PFSK-1 (cell line): ENCODE measurements at regions not wholly inside any gene's neighbourhood (a gene's known extent, or its start where the extent isn't known, plus 50 kb on each side); places are given as distances from the start of the nearest gene placed in this dataset.
A peak's percentile ranks its signal among the peaks of the same experiment; 100 is the strongest.

Experiments
- FOXP2 ChIP-seq: optimal IDR thresholded peaks from 2 replicates; pipeline ENCODE3; 2011; ENCODE audit warnings: borderline replicate concordance, control low read depth, inconsistent platforms; ENCODE audit not compliant: insufficient read depth; ENCODE audit errors: extremely low read length, extremely low read depth
- POLR2AphosphoS5 ChIP-seq: IDR thresholded peaks from 2 replicates; pipeline ENCODE4 v1.6.1; 2012; ENCODE audit warnings: low read depth, mild to moderate bottlenecking, control low read depth, low read length, moderate library complexity
- SIN3A ChIP-seq: IDR thresholded peaks from 2 replicates; pipeline ENCODE4 v1.6.1; 2012; ENCODE audit warnings: mild to moderate bottlenecking, low read length, moderate library complexity, borderline replicate concordance; ENCODE audit not compliant: insufficient read depth
- TAF1 ChIP-seq: IDR thresholded peaks from 2 replicates; pipeline ENCODE4 v1.6.1; 2012; ENCODE audit warnings: low read length, control low read depth, borderline replicate concordance; ENCODE audit not compliant: insufficient read depth
- TF ChIP-seq, protein P1 (sequence below), 2 experiments: IDR thresholded peaks; 2 replicates each; pipeline versions ENCODE4 v1.6.1 to v1.8.0; 2011 to 2012; ENCODE audit warnings: low read depth in 2 of 2, low read length in 2 of 2, control low read depth in 1 of 2, inconsistent platforms in 1 of 2, mild to moderate bottlenecking in 1 of 2, moderate library complexity in 1 of 2; ENCODE audit not compliant: insufficient read depth in 1 of 2

DNA sequence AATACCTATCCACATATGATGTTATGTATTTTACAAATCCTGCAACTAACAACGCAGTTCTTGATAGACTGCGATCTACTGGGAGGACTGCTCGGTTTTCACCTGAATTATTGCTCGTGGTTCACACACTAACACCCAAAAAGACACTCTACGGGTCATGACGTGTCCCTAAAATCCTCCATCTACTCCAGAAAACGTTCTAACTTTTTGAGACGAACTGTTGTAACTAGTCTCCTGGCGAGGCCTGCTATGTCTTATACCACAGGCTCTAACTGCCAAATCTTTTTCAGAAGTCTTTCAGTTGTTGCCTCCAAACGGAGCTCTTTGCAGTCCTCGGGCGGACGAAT, 108.2 kb downstream of the KCNRG start:
- TF ChIP-seq, protein P1, sequence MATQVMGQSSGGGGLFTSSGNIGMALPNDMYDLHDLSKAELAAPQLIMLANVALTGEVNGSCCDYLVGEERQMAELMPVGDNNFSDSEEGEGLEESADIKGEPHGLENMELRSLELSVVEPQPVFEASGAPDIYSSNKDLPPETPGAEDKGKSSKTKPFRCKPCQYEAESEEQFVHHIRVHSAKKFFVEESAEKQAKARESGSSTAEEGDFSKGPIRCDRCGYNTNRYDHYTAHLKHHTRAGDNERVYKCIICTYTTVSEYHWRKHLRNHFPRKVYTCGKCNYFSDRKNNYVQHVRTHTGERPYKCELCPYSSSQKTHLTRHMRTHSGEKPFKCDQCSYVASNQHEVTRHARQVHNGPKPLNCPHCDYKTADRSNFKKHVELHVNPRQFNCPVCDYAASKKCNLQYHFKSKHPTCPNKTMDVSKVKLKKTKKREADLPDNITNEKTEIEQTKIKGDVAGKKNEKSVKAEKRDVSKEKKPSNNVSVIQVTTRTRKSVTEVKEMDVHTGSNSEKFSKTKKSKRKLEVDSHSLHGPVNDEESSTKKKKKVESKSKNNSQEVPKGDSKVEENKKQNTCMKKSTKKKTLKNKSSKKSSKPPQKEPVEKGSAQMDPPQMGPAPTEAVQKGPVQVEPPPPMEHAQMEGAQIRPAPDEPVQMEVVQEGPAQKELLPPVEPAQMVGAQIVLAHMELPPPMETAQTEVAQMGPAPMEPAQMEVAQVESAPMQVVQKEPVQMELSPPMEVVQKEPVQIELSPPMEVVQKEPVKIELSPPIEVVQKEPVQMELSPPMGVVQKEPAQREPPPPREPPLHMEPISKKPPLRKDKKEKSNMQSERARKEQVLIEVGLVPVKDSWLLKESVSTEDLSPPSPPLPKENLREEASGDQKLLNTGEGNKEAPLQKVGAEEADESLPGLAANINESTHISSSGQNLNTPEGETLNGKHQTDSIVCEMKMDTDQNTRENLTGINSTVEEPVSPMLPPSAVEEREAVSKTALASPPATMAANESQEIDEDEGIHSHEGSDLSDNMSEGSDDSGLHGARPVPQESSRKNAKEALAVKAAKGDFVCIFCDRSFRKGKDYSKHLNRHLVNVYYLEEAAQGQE (IDR thresholded peaks at IDR 0.05; ENCODE audit: insufficient read depth in 1 of 2, low read depth in 2 of 2, low read length in 2 of 2): no peak
- TF ChIP-seq FOXP2 (no peak), POLR2AphosphoS5 (no peak)

DNA sequence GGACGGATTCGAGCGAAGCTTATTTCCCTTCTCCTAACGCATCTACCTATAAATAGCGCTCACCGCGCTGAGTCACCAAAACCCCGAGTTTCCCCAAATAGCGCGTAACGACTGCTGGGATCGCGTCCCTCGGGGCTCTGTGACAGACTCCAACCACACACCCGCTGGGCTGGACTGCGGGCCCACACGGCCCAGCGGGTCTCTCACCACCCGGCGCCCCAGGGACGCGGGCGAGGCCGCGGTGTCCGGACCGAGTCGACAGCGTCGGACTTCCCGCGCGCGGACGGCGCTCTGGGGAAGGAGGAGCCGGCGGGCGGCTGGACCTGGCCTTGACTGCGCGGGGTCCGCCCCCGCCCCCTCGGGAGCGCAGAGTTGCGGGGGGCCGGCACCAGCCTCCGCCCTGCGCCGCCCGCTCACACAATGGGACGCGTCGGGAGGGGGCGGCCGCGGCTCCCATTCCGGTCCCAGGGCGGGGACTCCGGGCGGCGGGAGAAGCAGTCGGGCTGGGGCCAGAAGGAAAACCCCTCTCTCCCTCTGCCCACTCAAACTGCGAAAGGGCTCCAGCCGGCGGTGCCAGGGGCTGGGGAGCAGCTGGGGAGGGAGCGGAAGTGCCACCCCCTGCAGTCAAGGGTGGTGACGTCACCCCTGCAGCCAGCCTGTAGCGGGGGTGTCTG, 108.8 kb downstream of the KCNRG start:
- no peak for TF ChIP-seq SIN3A
- TF ChIP-seq POLR2AphosphoS5: peak; percentile 62; the same call in 1 of the 2 replicates

DNA sequence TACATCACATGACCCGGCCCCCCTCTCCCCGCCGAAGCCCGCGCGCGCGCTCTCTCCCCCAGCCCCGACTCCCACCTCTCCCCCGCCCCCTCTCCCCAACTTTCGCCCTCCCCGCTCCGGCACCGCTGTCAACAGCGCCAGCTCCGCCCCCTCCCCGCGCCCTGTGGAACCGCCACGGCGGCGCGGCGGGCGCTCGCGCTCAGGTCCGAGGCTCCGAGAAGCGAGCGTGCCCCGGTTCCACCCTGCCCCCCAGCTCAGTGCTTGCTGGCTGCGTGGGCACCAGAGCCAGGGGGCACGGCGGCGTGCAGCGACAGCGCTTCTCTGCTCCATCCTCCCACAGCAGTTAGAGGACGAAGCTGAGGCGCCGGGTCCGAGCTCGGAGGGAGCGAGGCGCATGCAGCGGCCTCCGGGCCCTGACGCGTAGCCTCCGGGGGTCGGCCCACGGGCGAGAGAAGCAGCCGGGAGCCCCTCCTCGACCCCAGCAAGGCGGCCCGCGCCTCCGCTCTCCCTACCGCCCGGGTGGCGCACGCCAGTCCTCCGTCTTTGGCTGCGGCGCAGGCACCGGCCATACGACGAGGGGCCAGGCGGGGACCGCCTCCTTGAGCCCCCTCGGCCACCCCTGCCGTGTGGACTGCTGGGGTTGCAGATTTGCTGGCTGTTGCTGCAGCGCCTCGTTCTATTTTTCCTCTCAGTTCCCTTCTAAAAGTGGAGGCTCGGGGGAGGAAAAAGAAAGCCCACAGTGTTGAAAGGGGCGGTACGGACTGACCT, 109.5 kb downstream of the KCNRG start:
- no peak for TF ChIP-seq TAF1
- no peak; the same call in 1 of the 2 replicates for TF ChIP-seq POLR2AphosphoS5
- TF ChIP-seq FOXP2: no peak
- no peak for TF ChIP-seq SIN3A
- TF ChIP-seq, protein P1 (IDR thresholded peaks at IDR 0.05; ENCODE audit: insufficient read depth in 1 of 2, low read depth in 2 of 2, low read length in 2 of 2): no peak

DNA sequence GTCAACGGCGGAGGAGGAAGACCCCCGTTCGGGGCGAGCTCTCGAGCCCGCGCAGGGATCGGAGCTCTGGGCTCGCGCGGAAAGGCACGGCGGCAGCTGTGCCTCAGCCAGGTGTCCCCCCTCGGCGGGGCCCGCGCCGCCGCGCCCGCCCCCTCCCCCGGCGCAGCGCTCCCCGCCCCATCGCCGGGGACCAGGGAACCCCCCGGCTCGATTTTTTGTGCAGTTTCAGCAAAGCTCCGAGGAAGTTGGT, 110.0 kb downstream of the KCNRG start:
- TF ChIP-seq, protein P1 (IDR thresholded peaks at IDR 0.05; ENCODE audit: insufficient read depth in 1 of 2, low read depth in 2 of 2, low read length in 2 of 2): no peak
- no peak for TF ChIP-seq FOXP2
- no peak; the same call in 1 of the 2 replicates for TF ChIP-seq TAF1
- TF ChIP-seq SIN3A: no peak
- peak; percentile 17; the same call in 1 of the 2 replicates for TF ChIP-seq POLR2AphosphoS5

DNA sequence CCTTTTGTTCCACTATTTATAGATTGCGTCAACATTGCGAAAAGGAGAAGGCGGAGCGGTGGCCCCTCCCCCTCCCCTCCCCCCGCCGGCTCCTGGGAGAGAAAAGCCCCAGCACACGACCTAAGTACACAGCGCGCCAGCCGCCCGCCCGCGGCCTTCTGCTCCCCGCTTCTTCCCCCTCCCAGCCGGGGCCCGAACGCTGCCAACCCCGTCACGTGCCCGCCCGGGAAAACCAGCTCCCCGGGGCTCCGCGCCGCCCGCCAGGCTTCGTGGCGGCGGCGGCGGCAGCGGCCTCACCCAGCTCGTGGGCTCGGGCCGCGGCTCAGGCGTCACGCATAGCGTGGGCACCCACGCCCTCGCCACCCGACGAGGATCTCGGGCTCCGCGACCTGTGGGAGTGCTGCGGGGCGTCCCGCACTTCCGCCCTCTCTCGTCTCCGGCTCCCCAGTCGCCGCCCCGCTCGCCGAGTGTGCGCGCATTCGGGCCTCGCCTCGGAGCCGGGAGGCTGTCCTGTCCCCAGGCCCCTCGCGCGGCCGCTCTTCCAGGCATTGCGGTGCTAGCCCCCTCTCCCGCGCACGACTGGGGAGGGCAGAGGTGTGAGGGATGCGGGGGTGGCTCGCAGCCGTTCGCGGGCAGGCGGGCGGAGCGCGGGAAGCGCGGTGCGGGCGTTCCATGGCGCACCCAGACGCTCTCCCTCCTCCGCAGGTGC, 110.5 kb downstream of the KCNRG start:
- TF ChIP-seq SIN3A (no peak), TAF1 (0 out of 2 replicates have a peak, but pooled peaks have one; percentile 46), POLR2AphosphoS5 (no peak; the same call in 1 of the 2 replicates)
- TF ChIP-seq, protein P1 (IDR thresholded peaks at IDR 0.05; ENCODE audit: insufficient read depth in 1 of 2, low read depth in 2 of 2, low read length in 2 of 2): no peak
